ENCODE measurements at regions not wholly inside any gene's neighbourhood (a gene's known extent, or its start where the extent isn't known, plus 50 kb on each side); places are given as distances from the start of the nearest gene placed in this dataset.

GRCh38 chr2:145769011-145769716 is 1249.2 kb upstream of the ZEB2 start:
- TF ChIP-seq, protein P1, sequence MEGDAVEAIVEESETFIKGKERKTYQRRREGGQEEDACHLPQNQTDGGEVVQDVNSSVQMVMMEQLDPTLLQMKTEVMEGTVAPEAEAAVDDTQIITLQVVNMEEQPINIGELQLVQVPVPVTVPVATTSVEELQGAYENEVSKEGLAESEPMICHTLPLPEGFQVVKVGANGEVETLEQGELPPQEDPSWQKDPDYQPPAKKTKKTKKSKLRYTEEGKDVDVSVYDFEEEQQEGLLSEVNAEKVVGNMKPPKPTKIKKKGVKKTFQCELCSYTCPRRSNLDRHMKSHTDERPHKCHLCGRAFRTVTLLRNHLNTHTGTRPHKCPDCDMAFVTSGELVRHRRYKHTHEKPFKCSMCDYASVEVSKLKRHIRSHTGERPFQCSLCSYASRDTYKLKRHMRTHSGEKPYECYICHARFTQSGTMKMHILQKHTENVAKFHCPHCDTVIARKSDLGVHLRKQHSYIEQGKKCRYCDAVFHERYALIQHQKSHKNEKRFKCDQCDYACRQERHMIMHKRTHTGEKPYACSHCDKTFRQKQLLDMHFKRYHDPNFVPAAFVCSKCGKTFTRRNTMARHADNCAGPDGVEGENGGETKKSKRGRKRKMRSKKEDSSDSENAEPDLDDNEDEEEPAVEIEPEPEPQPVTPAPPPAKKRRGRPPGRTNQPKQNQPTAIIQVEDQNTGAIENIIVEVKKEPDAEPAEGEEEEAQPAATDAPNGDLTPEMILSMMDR (IDR thresholded peaks at IDR 0.05; ENCODE audit: low read depth, low read length): no peak

DNA sequence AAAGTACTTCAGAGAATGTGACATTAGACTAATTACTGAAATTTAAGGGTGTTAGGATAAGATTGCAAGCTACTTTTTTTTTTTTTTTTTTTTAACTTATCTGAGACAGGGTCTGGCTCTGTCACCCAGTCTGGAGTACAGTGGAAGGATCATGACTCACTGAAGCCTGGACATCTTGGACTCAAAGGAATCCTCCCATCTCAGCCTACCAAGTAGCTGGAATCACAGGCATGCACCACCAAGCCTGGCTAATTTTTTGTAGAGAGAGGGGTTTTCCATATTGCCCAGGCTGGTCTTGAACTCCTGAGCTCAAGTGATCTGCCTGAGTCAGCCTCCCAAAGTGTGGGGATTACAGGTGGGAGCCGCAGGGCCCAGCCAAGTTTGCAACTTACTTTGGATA is 1246.0 kb upstream of the ZEB2 start:
- TF ChIP-seq, protein P1 (IDR thresholded peaks at IDR 0.05; ENCODE audit: low read depth, low read length): no peak
- no peak overlapping the region for H3K4me3 ChIP-seq (ENCODE audit: low read depth, low read length)

More at GRCh38 chr2:145769011-145769716, 1249.2 kb upstream of the ZEB2 start:
- Histone ChIP-seq H3K27me3 (ENCODE audit: insufficient read depth, low read depth, severe bottlenecking) (no peaks in the 10 kb centered on the region), H3K9me3 (ENCODE audit: severe bottlenecking) (no peaks in the 10 kb centered on the region), H3K27ac (no peak overlapping the region), H3K4me3 (ENCODE audit: low read depth, low read length) (no peak overlapping the region), H3K36me3 (no peaks in the 10 kb centered on the region)
- DNase-seq: no peak

GRCh38 chr2:145764631-145765030 is 1244.7 kb upstream of the ZEB2 start:
- TF ChIP-seq, protein P1 (IDR thresholded peaks at IDR 0.05; ENCODE audit: low read depth, low read length): no peak
- no peak for DNase-seq
- no peaks in the 10 kb centered on the region for H3K36me3 ChIP-seq

More for the DNA sequence above, 1246.0 kb upstream of the ZEB2 start:
- Histone ChIP-seq H3K36me3 (no peaks in the 10 kb centered on the region), H3K9me3 (ENCODE audit: severe bottlenecking) (no peaks in the 10 kb centered on the region), H3K27ac (no peak overlapping the region), H3K27me3 (ENCODE audit: insufficient read depth, low read depth, severe bottlenecking) (no peaks in the 10 kb centered on the region)
- DNase-seq: no peak

DNA sequence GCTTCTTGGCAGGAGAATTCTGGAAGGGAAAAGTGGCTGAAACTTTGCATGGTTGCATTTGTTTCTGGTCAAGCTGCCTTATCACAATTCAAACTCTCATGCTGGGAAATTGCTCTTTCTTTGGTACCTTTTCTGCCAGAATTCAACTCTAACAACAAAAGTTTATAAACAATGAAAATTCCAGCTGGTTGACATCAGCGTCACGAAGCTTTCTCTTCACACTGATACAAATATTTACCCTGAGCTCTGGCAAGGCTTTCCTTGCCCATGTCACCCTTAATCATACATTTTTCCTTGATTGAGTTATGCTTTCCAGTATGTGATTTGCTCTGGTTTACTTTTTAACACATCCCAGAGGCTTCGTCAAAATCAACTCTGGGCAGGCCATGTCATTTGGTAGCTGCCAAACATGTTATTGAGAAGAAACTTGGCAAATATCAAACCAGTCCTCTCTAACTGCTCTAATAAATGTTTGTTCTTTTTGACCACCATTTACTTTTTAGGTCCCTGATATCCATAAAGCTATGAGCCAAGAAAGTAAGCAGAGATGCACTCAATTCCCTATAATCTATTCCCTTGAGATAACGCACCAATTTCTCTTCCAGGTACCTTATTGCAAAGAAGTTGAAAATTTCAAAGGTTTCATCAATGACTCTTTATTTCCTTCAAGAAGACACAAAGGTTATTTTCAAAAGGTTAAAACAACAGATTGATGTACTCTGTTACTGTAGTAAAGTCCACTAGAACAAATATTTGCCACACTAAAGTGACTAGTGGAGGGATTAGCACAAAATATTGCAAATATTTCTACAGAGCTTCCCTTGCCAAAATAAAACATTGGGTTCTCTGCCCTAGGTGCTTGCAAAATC is 1241.1 kb upstream of the ZEB2 start:
- Histone ChIP-seq H3K27ac (no peak overlapping the region), H3K27me3 (ENCODE audit: insufficient read depth, low read depth, severe bottlenecking) (no peaks in the 10 kb centered on the region), H3K9me3 (ENCODE audit: severe bottlenecking) (no peaks in the 10 kb centered on the region), H3K36me3 (no peaks in the 10 kb centered on the region), H3K4me3 (ENCODE audit: low read depth, low read length) (no peak overlapping the region)
- DNase-seq: no peak
- TF ChIP-seq, protein P1 (IDR thresholded peaks at IDR 0.05; ENCODE audit: low read depth, low read length): no peak

More at GRCh38 chr2:145764631-145765030, 1244.7 kb upstream of the ZEB2 start:
- Histone ChIP-seq H3K27me3 (ENCODE audit: insufficient read depth, low read depth, severe bottlenecking) (no peaks in the 10 kb centered on the region), H3K27ac (no peak overlapping the region), H3K4me3 (ENCODE audit: low read depth, low read length) (no peak overlapping the region), H3K9me3 (ENCODE audit: severe bottlenecking) (no peaks in the 10 kb centered on the region)

GRCh38 chr2:145759228-145759915 is 1239.5 kb upstream of the ZEB2 start:
- H3K27ac ChIP-seq: no peak overlapping the region
- DNase-seq: no peak
- no peaks in the 10 kb centered on the region for H3K27me3 ChIP-seq (ENCODE audit: insufficient read depth, low read depth, severe bottlenecking)
- TF ChIP-seq, protein P1 (IDR thresholded peaks at IDR 0.05; ENCODE audit: low read depth, low read length): no peak
- H3K4me3 ChIP-seq (ENCODE audit: low read depth, low read length): no peak overlapping the region
- H3K9me3 ChIP-seq (ENCODE audit: severe bottlenecking): no peaks in the 10 kb centered on the region
- no peaks in the 10 kb centered on the region for H3K36me3 ChIP-seq

All from WERI-Rb-1 (cell line).